GM19397 (cell line): ENCODE measurements at regions not wholly inside any gene's neighbourhood (a gene's known extent, or its start where the extent isn't known, plus 50 kb on each side); places are given as distances from the start of the nearest gene placed in this dataset.
A peak's percentile ranks its signal among the peaks of the same experiment; 100 is the strongest.
"Not testable (repeated sequence)": the region's sequence is repeated elsewhere in the genome, so short reads cannot be mapped to it uniquely, and the experiment has no call there.

ENCODE experiments used
- ATAC-seq: cut with Tn5 transposase; IDR thresholded peaks from one replicate; pipeline ENCODE4 v1.9.1; 2021; ENCODE audit warnings: mild to moderate bottlenecking, moderate library complexity; ENCODE audit not compliant: unreplicated experiment

GRCh38 chr13:27327633-27328032 is 57.0 kb downstream of the RASL11A start:
- no peak for ATAC-seq

- no peak for ATAC-seq
Observed at GRCh38 chr13:27329210-27329609, 58.6 kb downstream of the RASL11A start.

GRCh38 chr13:27334774-27335435 is 64.3 kb downstream of the RASL11A start:
- ATAC-seq = no peak

- no peak for ATAC-seq
Observed at GRCh38 chr13:27336014-27336673, 65.5 kb downstream of the RASL11A start.

GRCh38 chr13:27338207-27338606 is 67.6 kb downstream of the RASL11A start:
- no peak for ATAC-seq

- ATAC-seq = no peak
Observed at GRCh38 chr13:27338816-27339215, 68.2 kb downstream of the RASL11A start.

GRCh38 chr13:27339299-27339698 is 68.7 kb downstream of the RASL11A start:
- peak; percentile 56 for ATAC-seq

GRCh38 chr13:27341616-27342015 is 71.0 kb downstream of the RASL11A start:
- ATAC-seq = no peak

GRCh38 chr13:27347211-27347772 is 76.7 kb downstream of the RASL11A start:
- ATAC-seq = no peak

GRCh38 chr13:27348461-27348860 is 76.0 kb upstream of the GTF3A start:
- ATAC-seq = no peak

- ATAC-seq = no peak
Observed at GRCh38 chr13:27349458-27349857, 75.0 kb upstream of the GTF3A start.

GRCh38 chr13:27350825-27351224 is 73.6 kb upstream of the GTF3A start:
- not testable (repeated sequence) for ATAC-seq

- ATAC-seq = no peak
Observed at GRCh38 chr13:27352698-27353097, 71.7 kb upstream of the GTF3A start.

- peak; percentile 94 for ATAC-seq
Observed at GRCh38 chr13:27353166-27353583, 71.2 kb upstream of the GTF3A start.

- ATAC-seq = no peak
Observed at GRCh38 chr13:27353708-27354107, 70.7 kb upstream of the GTF3A start.

GRCh38 chr13:27354379-27354778 is 70.0 kb upstream of the GTF3A start:
- ATAC-seq = no peak

- no peak for ATAC-seq
Observed at GRCh38 chr13:27355894-27356293, 68.5 kb upstream of the GTF3A start.

GRCh38 chr13:27358420-27358819 is 66.0 kb upstream of the GTF3A start:
- no peak for ATAC-seq

GRCh38 chr13:27359199-27359821 is 65.1 kb upstream of the GTF3A start:
- ATAC-seq = no peak

- ATAC-seq = no peak
Observed at GRCh38 chr13:27360562-27360961, 63.9 kb upstream of the GTF3A start.

GRCh38 chr13:27362064-27362751 is 62.2 kb upstream of the GTF3A start:
- peak; percentile 76 for ATAC-seq
